ENCODE measurements at regions not wholly inside any gene's neighbourhood (a gene's known extent, or its start where the extent isn't known, plus 50 kb on each side); places are given as distances from the start of the nearest gene placed in this dataset.

- H3K27me3 ChIP-seq (ENCODE audit: insufficient read depth, low read length), result no peaks in the 10 kb centered on the region
- H3K36me3 ChIP-seq (ENCODE audit: insufficient read depth, low read length), result no peaks in the 10 kb centered on the region
- H2AFZ ChIP-seq (ENCODE audit: low read depth, low read length), result no peak overlapping the region
- H3K4me3 ChIP-seq (ENCODE audit: low read length), result no peak overlapping the region
- H3K9me3 ChIP-seq (ENCODE audit: low read length), result no peaks in the 10 kb centered on the region
- H3K4me1 ChIP-seq (ENCODE audit: insufficient read depth, low read length), result peaks cover 10% of the 10 kb centered on the region
Measured at GRCh38 chr6:139425780-139426179, 51.3 kb upstream of the CITED2 start.

GRCh38 chr6:139423971-139424667 is 49.7 kb upstream of the CITED2 start:
- Histone ChIP-seq H3K36me3 (ENCODE audit: insufficient read depth, low read length) (no peaks in the 10 kb centered on the region), H3K9me3 (ENCODE audit: low read length) (no peaks in the 10 kb centered on the region), H3K4me1 (ENCODE audit: insufficient read depth, low read length) (peaks cover 3% of the 10 kb centered on the region), H3K27me3 (ENCODE audit: insufficient read depth, low read length) (no peaks in the 10 kb centered on the region), H3K4me3 (ENCODE audit: low read length) (no peak overlapping the region), H2AFZ (ENCODE audit: low read depth, low read length) (no peak overlapping the region)

Data from neuron (in vitro differentiated cells).